Upper lobe of left lung (tissue), 6 donors: ENCODE measurements at regions not wholly inside any gene's neighbourhood (a gene's known extent, or its start where the extent isn't known, plus 50 kb on each side); places are given as distances from the start of the nearest gene placed in this dataset.

Experiments
- ATAC-seq, 2 donors: fragments of 200-7000 bp; cut with Tn5 transposase; one replicate each; pipeline ENCODE4 v1.9.1; 2022; ENCODE audit warnings: mild to moderate bottlenecking in 2 of 2, moderate library complexity in 2 of 2; ENCODE audit not compliant: low FRiP score in 2 of 2
- DNase-seq, 2 donors: peaks; one replicate each; pipeline ENCODE4 v3.0.0-alpha.2; 2019 to 2020
- H3K27ac ChIP-seq, 4 donors: fragments of 200-600 bp; sonication (generic); one replicate each; pipeline ENCODE4 v1.5.1; 2016 to 2019
- H3K27me3 ChIP-seq, 4 donors: fragments of 200-600 bp; sonication (generic); one replicate each; pipeline ENCODE4 v1.5.1; 2017 to 2019
- H3K36me3 ChIP-seq, 4 donors: fragments of 200-600 bp; sonication (generic); one replicate each; pipeline ENCODE4 v1.5.1; 2016 to 2019
- H3K4me1 ChIP-seq, 4 donors: fragments of 200-600 bp; sonication (generic); one replicate each; pipeline ENCODE4 v1.5.1; 2018 to 2019
- H3K4me3 ChIP-seq, 4 donors: fragments of 200-600 bp; sonication (generic); one replicate each; pipeline ENCODE4 v1.5.1; 2017 to 2019; ENCODE audit warnings: mild to moderate bottlenecking in 2 of 4, moderate library complexity in 1 of 4
- H3K9me3 ChIP-seq, 4 donors: fragments of 200-600 bp; sonication (generic); one replicate each; pipeline ENCODE4 v1.5.1; 2018 to 2019
- CTCF ChIP-seq, 6 experiments: fragments of 450-650 bp in 4 of 6; fragments of 200-600 bp in 2 of 6; sonication (generic) in 2 of 6; IDR thresholded peaks; one replicate each; pipeline ENCODE4 v1.5.1; 2016 to 2019; ENCODE audit warnings: antibody characterized with exemption in 6 of 6
- EP300 ChIP-seq, 4 donors: sonication (generic); formaldehyde crosslinking; IDR thresholded peaks; one replicate each; pipeline ENCODE4 v1.5.1; 2017; ENCODE audit warnings: antibody characterized with exemption in 4 of 4, control low read depth in 2 of 4
- POLR2A ChIP-seq, 4 donors: fragments of 450-650 bp; IDR thresholded peaks; one replicate each; pipeline ENCODE4 v1.5.1; 2016 to 2017; ENCODE audit warnings: antibody characterized with exemption in 4 of 4, mild to moderate bottlenecking in 2 of 4
- POLR2AphosphoS5 ChIP-seq, 2 donors: sonication (generic); formaldehyde crosslinking; IDR thresholded peaks; one replicate each; pipeline ENCODE4 v1.5.1; 2017; ENCODE audit warnings: antibody characterized with exemption in 2 of 2
- WGBS, 2 donors: methylation state at CpG; one replicate each; pipeline ENCODE4 v1.1.5; 2017 to 2018; 5-methylcytosine and 5-hydroxymethylcytosine counted together
- donor health status: DM: no; HTN: no; CAD: no; lungs with moderate emphysema.
- donor health status: DM: no; HTN: yes; CAD: no; lungs with severe emphysema.

GRCh38 chr11:15551901-15552851 lies 437.5 kb downstream of the INSC start:
- TF ChIP-seq EP300 (IDR thresholded peaks at IDR 0.05) (no peak), CTCF (IDR thresholded peaks at IDR 0.05) (no peak), POLR2AphosphoS5 (IDR thresholded peaks at IDR 0.05) (no peak), POLR2A (IDR thresholded peaks at IDR 0.05) (no peak)
- H3K4me3 ChIP-seq: no peak overlapping the region
- WGBS, 2 donors: 66 to 78% methylated on average over 4 of the region's 4 CpGs
- ATAC-seq: no peak
- peaks cover 0 to 3% (median 0%) of the 10 kb centered on the region in 4 donors for H3K4me1 ChIP-seq
- H3K27ac ChIP-seq: no peak overlapping the region
- H3K27me3 ChIP-seq: no peaks in the 10 kb centered on the region
- H3K9me3 ChIP-seq: no peaks in the 10 kb centered on the region
- H3K36me3 ChIP-seq: no peaks in the 10 kb centered on the region
- no peak for DNase-seq

- peaks cover 0 to 3% (median 0%) of the 10 kb centered on the region in 4 donors for H3K4me1 ChIP-seq
- WGBS, 2 donors: 64 to 83% methylated on average over 1 of the region's 1 CpG
- H3K36me3 ChIP-seq: no peaks in the 10 kb centered on the region
- DNase-seq: no peak
- H3K27me3 ChIP-seq: no peaks in the 10 kb centered on the region
- no peaks in the 10 kb centered on the region for H3K9me3 ChIP-seq
- no peak for ATAC-seq
- no peak overlapping the region for H3K27ac ChIP-seq
- H3K4me3 ChIP-seq: no peak overlapping the region
- no peak for TF ChIP-seq CTCF (IDR thresholded peaks at IDR 0.05)
- TF ChIP-seq EP300 (IDR thresholded peaks at IDR 0.05): no peak
- TF ChIP-seq POLR2A (IDR thresholded peaks at IDR 0.05): no peak
- no peak for TF ChIP-seq POLR2AphosphoS5 (IDR thresholded peaks at IDR 0.05)
Measured at GRCh38 chr11:15555161-15555560, 440.4 kb downstream of the INSC start.

GRCh38 chr11:15557457-15558230 lies 442.9 kb downstream of the INSC start:
- Histone ChIP-seq H3K4me1 (no peaks in the 10 kb centered on the region), H3K27ac (no peak overlapping the region), H3K36me3 (no peaks in the 10 kb centered on the region), H3K27me3 (no peaks in the 10 kb centered on the region), H3K9me3 (no peaks in the 10 kb centered on the region), H3K4me3 (no peak overlapping the region)
- ATAC-seq (no peak), DNase-seq (no peak)
- TF ChIP-seq POLR2AphosphoS5 (IDR thresholded peaks at IDR 0.05) (no peak), POLR2A (IDR thresholded peaks at IDR 0.05) (no peak), CTCF (IDR thresholded peaks at IDR 0.05) (no peak), EP300 (IDR thresholded peaks at IDR 0.05) (no peak)
- WGBS, 2 donors: 90 to 91% methylated on average over 2 of the region's 2 CpGs

- H3K4me3 ChIP-seq: no peak overlapping the region
- DNase-seq: no peak
Measured at GRCh38 chr11:15558513-15559181, 443.9 kb downstream of the INSC start.

More at GRCh38 chr11:15558513-15559181, 443.9 kb downstream of the INSC start:
- WGBS, 2 donors: 29 to 66% methylated on average over 2 of the region's 2 CpGs
- TF ChIP-seq POLR2A (IDR thresholded peaks at IDR 0.05) (no peak), CTCF (IDR thresholded peaks at IDR 0.05) (no peak), POLR2AphosphoS5 (IDR thresholded peaks at IDR 0.05) (no peak), EP300 (IDR thresholded peaks at IDR 0.05) (no peak)
- Histone ChIP-seq H3K27ac (no peak overlapping the region), H3K36me3 (no peaks in the 10 kb centered on the region), H3K4me1 (no peaks in the 10 kb centered on the region), H3K27me3 (no peaks in the 10 kb centered on the region), H3K9me3 (no peaks in the 10 kb centered on the region)
- ATAC-seq: no peak
